HG03175 (cell line): ENCODE measurements at regions not wholly inside any gene's neighbourhood (a gene's known extent, or its start where the extent isn't known, plus 50 kb on each side); places are given as distances from the start of the nearest gene placed in this dataset.
"Not testable (repeated sequence)": the region's sequence is repeated elsewhere in the genome, so short reads cannot be mapped to it uniquely, and the experiment has no call there.

ENCODE experiments used
- ATAC-seq: cut with Tn5 transposase; IDR thresholded peaks from one replicate; pipeline ENCODE4 v1.9.1; 2021; ENCODE audit warnings: mild to moderate bottlenecking, moderate library complexity; ENCODE audit not compliant: unreplicated experiment

- no peak for ATAC-seq
Observed at GRCh38 chr11:96506953-96507354, 117.1 kb downstream of the JRKL start.

DNA sequence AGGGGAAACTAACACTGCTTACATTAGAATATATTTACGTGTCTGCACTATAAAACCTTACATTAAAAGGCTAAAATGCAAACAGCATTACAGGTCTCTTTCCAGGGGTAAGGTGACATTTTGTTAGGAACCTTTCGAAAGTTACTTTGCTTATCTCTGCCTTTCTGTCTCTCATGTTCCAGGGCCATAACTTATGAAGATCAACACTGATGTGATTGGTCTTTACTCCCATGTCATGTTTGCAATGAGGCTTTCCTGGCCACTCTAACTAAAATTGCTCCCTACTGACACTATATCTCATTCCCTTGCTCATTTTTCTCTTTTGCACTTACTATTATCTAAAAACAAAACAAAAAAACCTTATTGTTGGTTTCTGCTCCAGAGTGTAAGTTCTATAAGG, 119.0 kb downstream of the JRKL start:
- ATAC-seq: no peak

GRCh38 chr11:96520939-96521338, 131.1 kb downstream of the JRKL start:
- ATAC-seq: no peak

DNA sequence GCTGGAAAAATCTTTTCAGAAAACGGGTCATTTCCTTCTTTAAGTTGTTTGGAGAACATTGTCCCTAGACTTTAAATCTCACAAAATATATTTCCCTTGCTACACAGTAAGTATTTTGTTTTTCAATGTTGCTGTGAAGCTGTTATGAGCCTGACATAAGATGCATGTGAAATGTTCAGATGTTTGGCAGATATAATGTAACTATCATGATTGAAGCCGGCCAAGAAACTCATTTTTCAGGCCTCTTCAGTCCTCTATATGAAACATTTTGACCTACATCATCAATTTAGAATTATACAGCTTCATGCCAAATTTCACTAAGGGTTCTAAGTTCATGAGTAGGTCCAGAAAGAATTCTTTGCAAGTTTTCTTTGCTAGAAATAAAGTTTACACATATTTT, 133.8 kb downstream of the JRKL start:
- no peak for ATAC-seq

DNA sequence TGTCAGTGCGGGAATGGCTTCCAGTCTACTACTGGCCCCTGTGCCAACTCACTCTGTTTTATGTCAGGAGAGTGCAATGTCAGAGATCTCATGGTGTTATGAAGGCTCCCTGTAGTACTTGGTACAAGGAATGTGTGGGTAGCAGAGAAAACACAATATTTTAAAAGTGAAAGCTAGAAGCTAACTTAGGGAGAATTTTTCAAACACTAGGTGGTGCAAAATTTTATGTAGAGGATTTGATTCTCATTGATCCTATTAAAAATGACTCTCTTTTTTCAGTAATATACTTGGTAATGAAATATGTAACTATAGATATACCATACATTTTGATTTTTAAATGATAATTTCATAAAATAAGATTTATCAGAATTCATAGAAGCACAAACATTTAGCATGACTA, 134.7 kb downstream of the JRKL start:
- ATAC-seq: no peak

- ATAC-seq: no peak
Observed at GRCh38 chr11:96530473-96530872, 140.7 kb downstream of the JRKL start.

- ATAC-seq: no peak
Observed at GRCh38 chr11:96538104-96538503, 148.3 kb downstream of the JRKL start.

DNA sequence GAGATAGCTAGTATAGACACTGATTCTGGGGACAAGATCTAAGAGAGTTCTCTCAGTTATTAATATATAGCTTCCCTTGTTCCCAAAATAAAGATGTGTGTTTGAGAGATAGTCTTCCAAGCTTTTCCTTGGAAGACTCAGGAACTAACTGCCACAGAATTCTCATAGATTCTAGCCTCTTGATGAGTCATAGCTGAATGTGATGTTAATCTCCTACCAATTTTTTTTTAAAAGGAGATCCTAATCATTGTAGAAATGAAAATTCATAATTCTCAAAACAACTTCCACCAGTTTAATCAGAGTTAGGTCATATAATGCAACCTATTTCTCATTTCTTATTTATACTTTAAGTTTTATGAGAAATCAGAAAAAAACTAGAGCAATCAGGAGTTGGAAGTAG, 148.8 kb downstream of the JRKL start:
- ATAC-seq: no peak

DNA sequence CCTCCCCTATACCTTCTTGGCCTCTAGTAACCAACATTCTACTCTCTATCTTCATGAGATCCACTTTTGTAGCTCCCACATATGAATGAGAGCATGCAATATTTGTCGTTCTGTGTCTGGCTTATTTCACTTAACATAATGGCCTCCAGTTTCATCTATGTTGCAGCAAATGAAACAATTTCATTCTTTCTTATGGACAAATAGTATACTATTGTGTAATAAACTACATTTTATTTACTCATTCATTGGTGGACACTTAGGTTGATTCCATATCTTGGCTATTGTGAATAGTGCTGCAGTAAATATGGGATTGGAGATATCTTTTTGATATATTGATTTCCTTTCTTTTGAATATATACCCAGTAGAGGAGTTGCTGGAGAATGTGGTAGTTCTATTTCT, 151.1 kb downstream of the JRKL start:
- ATAC-seq: no peak

DNA sequence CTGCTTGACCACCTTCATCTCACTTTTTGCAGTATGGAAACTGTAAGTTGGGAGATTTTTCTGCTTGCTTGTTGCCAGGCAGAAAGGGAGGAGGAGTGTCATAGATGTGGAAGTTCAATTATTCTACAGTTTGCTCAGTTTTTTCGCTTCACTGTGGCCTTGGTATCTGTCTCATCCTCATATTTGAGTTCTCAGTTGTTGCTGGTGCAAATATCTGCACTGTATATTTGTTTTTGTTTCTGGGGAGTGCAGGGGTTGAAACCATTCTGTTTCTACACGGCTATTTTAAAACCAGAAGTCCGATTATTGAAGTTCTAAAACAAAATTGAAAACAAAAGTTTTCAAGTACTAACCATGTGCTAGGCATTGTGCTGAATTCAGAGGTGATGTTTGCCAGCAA, 153.4 kb downstream of the JRKL start:
- ATAC-seq: no peak

- ATAC-seq: not testable (repeated sequence)
Observed at GRCh38 chr11:96545192-96545591, 155.4 kb downstream of the JRKL start.

DNA sequence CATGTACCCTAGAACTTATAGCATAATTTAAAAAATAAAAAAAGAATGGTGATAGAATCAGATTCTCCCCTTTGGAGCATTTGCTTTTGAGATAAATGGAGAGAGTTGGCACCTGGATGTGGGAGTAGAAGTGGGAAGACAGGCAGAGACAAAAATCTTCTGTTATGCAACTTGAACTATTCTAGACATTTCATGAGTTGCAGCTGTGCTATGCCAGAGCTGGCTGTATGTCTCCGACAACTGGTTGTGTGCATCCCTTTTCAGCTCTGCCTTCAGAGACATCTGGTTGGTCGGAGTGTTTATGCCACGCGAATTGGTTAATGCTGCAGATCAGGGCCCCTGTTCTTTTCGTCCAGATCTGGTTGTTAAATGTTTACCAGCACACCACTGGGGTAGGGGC, 161.3 kb downstream of the JRKL start:
- ATAC-seq: no peak

- no peak for ATAC-seq
Observed at GRCh38 chr11:96554236-96554820, 164.5 kb downstream of the JRKL start.

- ATAC-seq: not testable (repeated sequence)
Observed at GRCh38 chr11:96555826-96556225, 166.0 kb downstream of the JRKL start.

- ATAC-seq: not testable (repeated sequence)
Observed at GRCh38 chr11:96560727-96561126, 170.9 kb downstream of the JRKL start.

DNA sequence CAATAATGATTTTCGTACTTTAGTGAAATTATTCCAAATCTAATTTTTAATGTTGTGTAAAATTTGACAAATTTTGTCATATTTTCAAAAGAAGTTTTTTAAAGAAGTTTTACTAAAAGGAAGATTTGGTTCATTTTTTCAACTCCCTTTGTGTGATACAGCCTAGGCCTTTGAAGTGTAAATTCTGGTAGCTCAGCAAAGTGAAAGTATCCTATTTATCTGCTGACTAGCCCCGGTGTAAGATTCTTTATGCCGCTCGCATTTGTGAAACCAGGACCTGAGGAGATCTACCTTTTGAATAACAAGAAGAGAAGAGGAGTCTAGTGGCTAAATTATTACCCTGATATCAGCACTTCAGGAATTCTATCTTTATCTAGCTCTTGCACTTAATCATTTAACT, 177.4 kb downstream of the JRKL start:
- ATAC-seq: no peak

DNA sequence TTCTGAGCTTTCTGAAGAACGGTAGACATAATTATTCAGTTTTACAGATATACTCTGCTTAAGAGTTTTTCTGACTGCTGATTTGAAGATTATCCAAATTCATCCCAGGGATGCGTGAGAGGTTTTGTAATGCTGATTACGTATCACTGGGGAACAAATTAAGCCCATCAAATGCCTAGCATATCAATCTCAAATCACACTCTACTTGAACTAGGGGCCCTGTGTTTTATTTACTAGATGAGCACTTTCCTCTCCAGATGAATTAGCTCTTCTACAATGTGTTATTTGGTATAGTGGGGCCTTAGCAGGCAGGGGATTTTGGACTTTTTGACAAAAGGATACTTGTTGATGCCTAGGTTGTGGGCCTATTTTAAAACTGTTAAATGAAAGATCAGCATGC, 177.9 kb downstream of the JRKL start:
- ATAC-seq: no peak

DNA sequence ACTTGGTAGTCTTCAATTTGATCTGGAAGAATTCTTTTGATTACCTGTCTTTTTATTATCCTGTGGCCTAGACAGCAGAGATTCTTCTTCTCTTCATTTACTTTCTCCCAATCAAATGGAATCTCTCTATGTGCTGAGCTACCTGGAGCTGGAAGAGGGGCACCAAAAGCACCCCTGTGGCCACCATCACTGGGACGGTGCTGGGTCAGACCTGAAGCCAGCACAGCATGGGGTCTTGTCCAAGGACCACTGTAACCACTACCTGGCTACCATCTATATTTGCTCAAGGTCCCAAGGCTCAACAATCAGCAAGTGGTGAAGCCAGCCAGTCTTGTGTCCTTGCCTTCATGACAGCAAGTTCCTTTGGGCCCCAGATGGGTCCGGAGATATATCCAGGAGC, 186.6 kb downstream of the JRKL start:
- ATAC-seq: no peak

GRCh38 chr11:96578379-96578778, 188.6 kb downstream of the JRKL start:
- ATAC-seq: no peak

DNA sequence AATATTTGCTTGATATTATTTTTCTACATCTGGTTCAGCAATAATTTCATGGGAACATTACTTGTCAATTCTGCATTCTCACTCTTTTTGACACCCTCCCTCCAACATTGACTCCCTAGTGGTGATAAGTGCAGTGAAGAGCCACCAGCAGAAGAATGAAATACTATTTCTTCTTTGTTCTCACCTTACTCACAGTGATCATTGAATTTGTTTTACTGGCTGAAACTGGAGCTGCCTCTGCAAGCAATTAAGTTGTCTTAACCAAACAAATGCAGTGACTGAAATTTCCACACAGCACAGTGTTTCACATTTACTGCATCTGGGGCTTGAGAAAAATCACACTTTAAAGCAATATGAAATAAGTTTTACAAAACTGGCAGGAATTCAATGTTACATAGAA, 189.8 kb downstream of the JRKL start:
- no peak for ATAC-seq

DNA sequence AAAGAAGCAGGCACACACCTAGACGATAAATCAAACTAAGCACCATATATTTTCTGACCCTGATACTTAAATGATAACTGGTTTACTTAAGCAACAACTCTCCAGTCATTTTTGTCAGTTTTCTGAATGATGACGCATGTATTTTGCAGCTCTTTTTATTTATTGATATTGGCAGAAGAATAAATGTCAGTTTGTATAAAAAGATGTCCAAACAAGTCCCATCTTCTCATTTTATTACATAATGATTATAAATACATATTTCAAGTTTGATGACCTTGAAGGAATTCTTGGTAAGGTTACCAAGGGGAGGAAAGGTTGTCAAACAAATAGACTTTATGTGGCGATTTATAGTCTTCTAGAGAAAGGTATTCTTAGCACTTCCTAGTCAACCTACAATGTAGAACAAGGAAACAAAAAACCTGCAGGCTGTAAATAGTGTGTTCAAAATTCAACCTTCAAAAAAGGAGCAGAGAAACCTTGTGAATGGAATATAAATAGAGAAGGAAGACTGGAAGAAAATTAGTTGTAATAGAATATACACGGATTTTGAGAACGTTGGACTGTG, 190.7 kb downstream of the JRKL start:
- no peak for ATAC-seq

DNA sequence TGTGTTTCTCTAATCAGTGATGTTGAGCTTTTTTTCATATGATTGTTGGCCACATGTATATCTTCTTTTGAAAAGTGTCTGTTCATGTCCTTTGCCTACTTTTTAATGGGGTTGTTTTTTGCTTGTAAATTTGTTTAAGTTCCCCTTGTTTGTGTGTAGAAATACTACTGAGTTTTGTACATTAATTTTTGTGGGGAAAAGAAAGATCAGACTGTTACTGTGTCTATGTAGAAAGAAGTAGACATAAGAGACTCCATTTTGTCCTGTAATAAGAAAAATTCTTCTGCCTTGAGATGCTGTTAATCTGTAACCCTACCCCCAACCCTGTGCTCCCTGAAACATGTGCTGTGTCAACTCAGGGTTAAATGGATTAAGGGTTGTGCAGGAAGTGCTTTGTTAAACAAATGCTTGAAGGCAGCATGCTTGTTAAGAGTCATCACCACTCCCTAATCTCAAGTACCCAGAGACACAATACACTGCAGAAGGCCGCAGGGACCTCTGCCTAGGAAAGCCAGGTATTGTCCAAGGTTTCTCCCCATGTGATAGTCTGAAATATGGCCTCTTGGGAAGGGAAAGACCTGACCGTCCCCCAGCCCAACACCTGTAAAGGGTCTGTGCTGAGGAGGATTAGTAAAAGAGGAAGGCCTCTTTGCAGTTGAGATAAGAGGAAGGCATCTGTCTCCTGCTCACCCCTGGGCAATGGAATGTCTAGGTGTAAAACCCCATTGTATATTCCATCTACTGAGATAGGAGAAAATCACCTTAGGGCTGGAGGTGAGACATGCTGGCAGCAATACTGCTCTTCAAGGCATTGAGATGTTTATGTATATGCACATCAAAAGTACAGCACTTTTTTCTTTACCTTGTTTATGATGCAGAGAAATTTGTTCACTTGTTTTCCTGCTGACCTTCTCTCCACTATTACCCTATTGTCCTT, 196.4 kb downstream of the JRKL start:
- ATAC-seq: not testable (repeated sequence)
